Activated CD8-positive, alpha-beta memory T cell treated with anti-CD3 and anti-CD28 coated beads for 36 hours (primary cell): ENCODE measurements at regions not wholly inside any gene's neighbourhood (a gene's known extent, or its start where the extent isn't known, plus 50 kb on each side); places are given as distances from the start of the nearest gene placed in this dataset.

Experiments
- CTCF ChIA-PET: fragments of 350-600 bp; sonication (Branson Sonifier 250); formaldehyde crosslinking; loops from one replicate; lab custom pipeline; 2021; ENCODE audit warnings: antibody characterized with exemption; lab: Charles Lee
- POLR2A ChIA-PET: fragments of 350-600 bp; sonication (Branson Sonifier 250); formaldehyde crosslinking; loops from one replicate; lab custom pipeline; 2021; ENCODE audit warnings: antibody characterized with exemption; lab: Charles Lee

- ChIA-PET POLR2A (no interaction called here), CTCF (no interaction called here)
Observed at GRCh38 chr12:58976146-58976545, 55.8 kb upstream of the LRIG3 start.
